Stimulated activated CD8-positive, alpha-beta memory T cell treated with anti-CD3 and anti-CD28 coated beads, Interleukin-4, amount 100 ng/mL, for 1 hour (primary cell): ENCODE measurements at regions not wholly inside any gene's neighbourhood (a gene's known extent, or its start where the extent isn't known, plus 50 kb on each side); places are given as distances from the start of the nearest gene placed in this dataset.

Experiments used
- DNase-seq, 2 donors: peaks; one replicate each; pipeline ENCODE4 v3.0.0-alpha.2; 2020; ENCODE audit warnings: low read depth in 2 of 2, low spot score in 1 of 2

- DNase-seq = no peak
Observed at GRCh38 chr13:99123101-99124045, 77.3 kb upstream of the UBAC2 start.

GRCh38 chr13:99124046-99124400 lies 76.6 kb upstream of the UBAC2 start:
- no peak for DNase-seq

- DNase-seq = no peak
Observed at GRCh38 chr13:99124794-99125316, 75.8 kb upstream of the UBAC2 start.

GRCh38 chr13:99125326-99125915 lies 75.2 kb upstream of the UBAC2 start:
- no peak for DNase-seq

- DNase-seq = no peak
Observed at GRCh38 chr13:99126821-99127220, 73.8 kb upstream of the UBAC2 start.

DNA sequence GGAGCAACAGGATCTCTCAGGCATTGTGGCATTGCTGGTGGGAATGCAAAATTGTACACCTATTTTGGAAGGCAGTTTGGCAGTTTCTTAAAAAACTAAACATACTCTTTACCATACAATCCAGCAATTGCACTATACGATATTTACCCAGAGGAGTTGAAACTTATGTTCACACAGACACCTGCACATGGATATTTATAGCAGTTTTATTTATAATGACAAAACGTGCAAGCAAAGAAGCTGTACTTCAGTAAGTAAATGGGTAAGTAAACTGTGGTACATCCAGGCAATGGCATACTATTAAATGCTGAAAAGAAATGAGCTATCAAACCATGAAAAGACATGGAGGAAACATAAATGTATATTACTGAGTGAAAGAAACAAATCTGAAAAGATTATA lies 71.6 kb upstream of the UBAC2 start:
- DNase-seq = no peak

DNA sequence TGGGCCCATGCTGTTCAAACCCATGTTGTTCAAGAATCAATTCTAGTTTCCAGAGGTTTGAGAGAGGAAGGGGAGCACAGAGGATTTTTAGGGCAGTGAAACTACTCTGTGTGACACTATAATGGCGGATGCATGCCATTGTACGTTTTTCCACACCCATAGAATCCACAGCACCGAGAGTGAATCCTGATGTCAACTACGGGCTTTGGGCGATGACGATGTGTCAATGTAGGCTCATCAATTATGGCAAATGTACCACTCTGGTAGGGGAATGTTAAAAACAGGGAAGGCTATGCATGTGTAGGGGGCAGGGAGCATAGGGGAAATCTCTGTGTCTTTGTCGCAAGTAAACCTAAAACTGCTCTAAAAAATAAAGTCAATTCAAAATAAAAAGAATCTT lies 70.7 kb upstream of the UBAC2 start:
- no peak for DNase-seq

DNA sequence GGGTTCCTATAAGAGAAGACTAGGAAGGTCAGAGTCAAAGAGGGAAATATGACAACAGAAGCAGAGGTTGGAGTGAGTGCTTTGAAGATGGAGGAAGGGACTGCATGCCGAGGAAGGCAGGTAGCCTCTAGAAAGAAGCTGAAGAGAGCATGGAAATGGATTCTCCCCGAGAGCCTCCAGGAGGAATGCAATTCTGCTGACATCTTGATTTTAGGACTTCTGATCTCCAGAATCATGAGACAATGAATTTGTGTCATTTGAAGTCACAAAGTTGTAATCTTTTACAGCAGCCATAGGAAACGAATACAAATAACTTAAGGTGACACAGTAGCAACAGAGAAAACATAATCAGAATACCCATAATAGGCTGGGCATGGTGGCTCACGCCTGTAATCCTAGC lies 69.2 kb upstream of the UBAC2 start:
- no peak for DNase-seq

DNA sequence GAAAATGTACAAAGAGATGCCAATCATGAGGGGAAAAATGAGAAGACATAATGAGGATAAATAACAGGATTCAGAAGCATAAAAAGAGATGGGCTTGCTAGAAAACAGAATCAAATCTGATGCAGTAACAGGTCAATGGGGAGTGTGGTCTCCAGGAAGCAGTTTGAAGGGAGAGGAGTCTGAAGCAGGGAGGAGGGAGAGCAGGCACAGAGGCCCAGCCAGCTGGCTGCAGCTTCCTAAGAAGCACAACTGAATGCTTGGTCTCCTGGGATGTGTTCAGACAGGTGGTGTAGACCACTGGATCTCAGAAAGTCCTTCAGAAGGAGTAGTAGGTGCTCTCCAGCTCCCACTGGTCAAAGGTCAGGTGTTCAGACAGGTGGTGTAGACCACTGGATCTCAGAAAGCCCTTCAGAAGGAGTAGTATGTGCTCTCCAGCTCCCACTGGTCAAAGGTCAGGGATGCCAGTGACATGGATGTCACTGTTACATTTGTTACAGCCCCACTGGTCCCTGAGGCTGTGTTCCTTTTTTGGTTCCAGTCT lies 68.3 kb upstream of the UBAC2 start:
- no peak for DNase-seq

DNA sequence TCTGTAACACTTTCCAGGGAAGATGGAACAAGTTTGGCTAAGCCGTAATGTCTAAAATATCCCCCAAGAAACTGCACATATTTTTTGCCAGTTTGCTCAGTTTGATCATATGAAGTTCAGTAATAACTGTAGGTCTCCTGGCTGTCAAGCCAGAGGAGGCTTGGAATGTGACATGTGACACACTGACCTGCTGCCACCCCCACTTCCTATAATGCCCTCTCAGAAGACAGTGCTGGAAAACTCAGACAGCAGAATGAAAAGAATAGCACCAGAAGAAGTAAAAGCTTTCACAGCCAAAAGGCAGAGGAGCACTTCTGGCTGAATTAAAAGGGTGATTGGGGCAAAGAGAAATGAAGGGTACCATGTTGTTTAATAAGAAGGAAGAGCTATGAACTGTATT lies 67.4 kb upstream of the UBAC2 start:
- DNase-seq = no peak

DNA sequence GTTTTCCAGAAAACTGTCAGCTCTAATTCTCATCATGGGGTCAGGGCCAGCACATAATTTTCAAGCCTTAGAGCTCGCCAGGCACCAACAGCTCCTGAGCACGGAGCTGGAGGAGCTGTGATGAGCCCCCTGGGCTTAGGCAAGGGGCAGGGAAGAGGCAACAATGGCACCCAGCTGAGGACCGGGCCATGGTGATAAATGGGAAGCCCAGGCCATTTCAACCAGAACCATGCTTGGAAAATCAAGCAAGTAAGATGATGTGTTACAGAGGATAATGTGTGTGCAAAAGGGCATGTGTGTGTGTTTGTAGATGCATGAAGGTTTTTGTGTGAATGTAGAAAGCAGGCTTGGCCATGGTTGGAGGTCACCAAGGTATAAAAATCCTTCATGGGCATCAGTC lies 66.8 kb upstream of the UBAC2 start:
- DNase-seq = no peak

DNA sequence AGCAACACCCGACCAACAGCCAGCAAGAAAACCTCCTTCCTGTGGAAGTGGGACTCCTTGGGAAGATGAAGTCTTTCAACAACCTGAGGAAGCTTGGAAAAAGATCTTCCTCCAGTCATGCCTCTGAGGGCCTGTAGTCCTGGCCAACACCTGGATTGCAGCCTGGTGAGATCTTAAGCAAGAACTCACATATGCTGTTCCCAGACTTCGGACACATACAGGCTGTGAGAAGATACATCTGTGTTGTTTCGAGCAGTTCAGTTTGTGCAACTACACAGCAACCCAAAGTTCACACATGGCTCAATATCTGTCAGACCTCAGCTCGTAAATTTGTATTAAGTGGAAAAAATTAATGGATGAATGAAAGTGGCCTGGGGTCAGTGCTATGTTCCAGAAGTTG lies 65.1 kb upstream of the UBAC2 start:
- no peak for DNase-seq

DNA sequence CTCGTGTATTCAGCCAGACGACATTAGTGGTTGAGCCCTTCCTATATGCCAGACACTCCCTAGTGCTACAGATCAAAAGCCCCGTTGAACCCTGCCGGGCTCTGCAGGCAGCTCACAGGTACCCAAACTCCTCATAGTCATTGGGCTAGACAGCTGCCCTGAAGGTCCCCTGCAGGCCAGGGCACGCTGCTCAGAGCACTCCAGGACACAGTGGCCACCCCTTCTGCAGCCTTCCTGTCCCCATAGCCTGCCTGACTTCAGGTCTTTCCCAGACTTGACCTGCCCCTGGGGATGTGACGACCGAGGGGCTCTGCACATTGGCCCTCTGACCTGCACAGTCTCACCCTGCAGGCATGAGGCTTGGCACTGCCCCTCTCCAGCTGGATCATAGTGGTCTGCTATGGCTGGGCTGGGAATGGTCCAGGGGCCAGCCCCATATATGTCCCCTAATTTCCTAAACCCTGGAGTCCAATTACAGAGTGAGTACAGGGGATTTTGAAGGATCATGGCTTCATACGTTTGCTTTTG lies 64.2 kb upstream of the UBAC2 start:
- no peak for DNase-seq

GRCh38 chr13:99140831-99141230 lies 59.8 kb upstream of the UBAC2 start:
- no peak for DNase-seq

GRCh38 chr13:99143904-99144303 lies 56.8 kb upstream of the UBAC2 start:
- no peak for DNase-seq

GRCh38 chr13:99144306-99144705 lies 56.3 kb upstream of the UBAC2 start:
- DNase-seq = no peak

DNA sequence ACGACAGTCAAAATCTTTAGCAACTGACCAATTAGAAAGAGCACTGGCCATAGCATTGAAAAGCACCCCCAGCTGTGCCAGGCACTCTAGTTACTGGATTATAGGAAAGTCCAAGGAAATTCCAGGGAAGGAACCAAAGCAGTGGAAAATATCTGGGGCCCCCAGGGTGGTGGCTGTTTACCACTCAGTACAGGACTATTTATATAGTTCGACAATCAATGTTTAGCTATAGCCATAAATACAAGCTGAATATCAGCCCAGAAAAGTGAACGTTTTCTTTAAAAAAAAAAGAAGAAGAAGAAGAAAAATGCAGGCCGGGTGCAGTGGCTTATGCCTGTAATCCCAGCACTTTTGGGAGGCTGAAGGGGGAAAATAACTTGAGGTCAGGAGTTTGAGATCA lies 55.2 kb upstream of the UBAC2 start:
- DNase-seq = no peak

DNA sequence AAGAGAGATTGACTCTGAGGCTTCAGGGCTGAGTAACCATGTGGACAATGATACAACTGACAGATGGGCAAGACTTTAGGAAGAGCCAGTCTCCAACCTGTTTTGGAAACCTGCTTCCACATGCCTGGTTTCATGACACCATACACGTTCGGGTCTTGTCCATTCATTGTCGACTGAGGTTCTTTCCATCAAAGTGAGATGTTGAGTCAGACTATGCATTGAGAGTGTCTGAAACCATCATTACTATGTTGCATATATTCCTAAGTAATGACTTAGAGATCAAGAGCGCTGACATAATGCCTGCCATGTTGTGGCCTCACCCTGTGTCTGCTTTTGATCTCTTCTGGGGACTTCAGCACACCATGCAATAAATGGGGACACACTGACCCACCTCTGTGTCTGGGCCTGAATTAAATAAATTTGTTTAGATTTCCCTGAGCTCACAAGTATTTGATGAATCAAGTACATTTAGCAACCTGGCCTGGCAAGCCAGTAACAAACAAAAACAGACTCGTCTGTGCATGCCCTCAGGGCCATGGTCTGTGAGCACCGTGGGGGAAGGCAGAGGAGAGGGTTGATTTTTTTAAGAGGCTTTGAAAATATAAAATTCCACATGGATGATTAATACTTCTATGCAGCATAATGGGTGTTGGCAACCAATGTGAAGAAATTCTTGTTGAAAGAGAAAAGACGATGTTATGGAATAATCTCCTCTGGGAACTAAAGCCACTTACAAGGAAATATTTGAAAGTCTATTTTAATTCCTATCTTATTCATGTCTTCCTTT lies 49.9 kb upstream of the UBAC2 start:
- DNase-seq = no peak
